COLO829 (cell line): ENCODE measurements at regions not wholly inside any gene's neighbourhood (a gene's known extent, or its start where the extent isn't known, plus 50 kb on each side); places are given as distances from the start of the nearest gene placed in this dataset.
"Not testable (repeated sequence)": the region's sequence is repeated elsewhere in the genome, so short reads cannot be mapped to it uniquely, and the experiment has no call there.

ENCODE experiments used
- DNase-seq: peaks from one replicate; pipeline ENCODE4 v3.0.0; 2012; ENCODE audit warnings: low spot score

DNA sequence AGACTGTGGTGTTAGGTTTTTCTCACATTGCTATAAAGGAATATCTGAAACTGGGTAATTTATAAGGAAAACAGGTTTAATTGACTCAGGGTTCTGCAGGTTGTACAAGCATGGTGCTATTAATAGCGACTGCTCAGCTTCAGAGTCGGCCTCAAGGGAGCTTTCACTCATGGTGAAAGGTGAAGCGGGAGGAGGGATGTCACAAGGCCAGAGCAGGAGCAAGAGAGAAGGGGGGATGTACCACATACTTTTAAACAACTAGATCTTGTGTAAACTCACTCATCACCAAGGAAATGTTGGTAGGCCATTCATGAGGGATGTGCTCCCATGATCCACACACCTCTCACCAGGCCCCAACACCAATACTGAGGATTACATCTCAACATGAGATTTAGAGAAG is 313.2 kb downstream of the UBE2NL start:
- not testable (repeated sequence) for DNase-seq

DNA sequence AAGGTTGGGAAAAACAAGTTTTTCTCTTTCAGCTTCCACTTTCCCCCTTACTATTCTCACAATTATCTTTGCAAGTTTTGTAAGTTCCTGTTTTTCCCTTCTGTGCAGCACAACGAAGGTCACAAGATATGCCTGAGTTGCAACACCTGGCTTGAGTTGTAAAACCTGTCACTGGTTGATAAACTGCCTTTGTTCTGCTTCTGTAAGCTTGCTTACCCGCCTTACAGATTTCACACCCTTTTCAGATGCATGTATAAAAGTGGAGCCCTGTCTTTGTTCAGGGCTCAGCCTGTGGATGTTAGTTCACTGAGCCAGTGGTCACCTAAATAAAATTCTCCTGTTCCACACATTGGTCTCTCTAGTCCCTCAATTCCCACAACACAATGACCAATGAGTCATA is 318.9 kb downstream of the UBE2NL start:
- not testable (repeated sequence) for DNase-seq

- DNase-seq = not testable (repeated sequence)
Measured at GRCh38 chrX:144208360-144209024, 324.6 kb downstream of the UBE2NL start.

GRCh38 chrX:144214651-144215050 is 330.8 kb downstream of the UBE2NL start:
- no peak for DNase-seq

GRCh38 chrX:144219035-144219434 is 335.2 kb downstream of the UBE2NL start:
- peak; percentile 5 for DNase-seq

- DNase-seq = not testable (repeated sequence)
Measured at GRCh38 chrX:144231116-144231785, 347.4 kb downstream of the UBE2NL start.

DNA sequence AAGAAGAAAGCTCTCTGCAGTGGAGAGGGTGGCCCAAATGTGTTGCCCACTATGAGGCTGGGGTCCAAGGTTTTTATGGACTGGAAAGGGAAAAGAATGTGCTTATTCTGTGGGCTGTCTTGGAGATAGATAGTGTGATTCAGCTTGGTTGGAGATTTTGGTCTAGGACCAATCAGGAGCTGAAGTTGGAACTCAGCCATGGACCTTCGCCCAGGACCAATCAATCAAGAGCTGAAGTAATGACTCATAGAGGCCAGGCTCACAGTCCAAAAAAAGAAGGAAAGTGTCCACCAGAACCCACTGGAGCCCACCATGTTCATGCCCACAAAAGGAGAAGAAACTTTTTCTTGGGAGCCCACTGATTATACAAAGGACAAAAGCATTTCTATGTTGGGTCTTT is 369.5 kb downstream of the UBE2NL start:
- no peak for DNase-seq

GRCh38 chrX:144259054-144259453 is 375.2 kb downstream of the UBE2NL start:
- no peak for DNase-seq

DNA sequence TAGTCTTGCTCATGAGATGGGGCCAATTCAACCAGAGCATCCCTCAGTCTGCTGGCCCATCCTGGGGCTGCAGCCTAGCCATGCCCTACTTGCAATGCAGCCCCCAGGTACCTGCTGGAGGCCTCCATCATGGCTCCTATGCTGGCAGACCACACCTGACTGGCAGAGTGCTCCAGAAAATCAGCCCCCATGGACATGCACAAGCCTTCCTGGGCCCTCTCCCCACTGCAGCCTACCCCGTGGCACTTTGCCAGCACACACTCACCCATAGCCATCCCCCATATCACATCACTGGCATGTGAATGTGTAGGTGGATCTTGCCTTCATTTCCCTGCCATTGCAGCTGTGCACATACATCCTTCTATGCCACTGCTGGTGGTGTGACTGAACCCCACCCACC is 381.8 kb downstream of the UBE2NL start:
- DNase-seq = no peak

DNA sequence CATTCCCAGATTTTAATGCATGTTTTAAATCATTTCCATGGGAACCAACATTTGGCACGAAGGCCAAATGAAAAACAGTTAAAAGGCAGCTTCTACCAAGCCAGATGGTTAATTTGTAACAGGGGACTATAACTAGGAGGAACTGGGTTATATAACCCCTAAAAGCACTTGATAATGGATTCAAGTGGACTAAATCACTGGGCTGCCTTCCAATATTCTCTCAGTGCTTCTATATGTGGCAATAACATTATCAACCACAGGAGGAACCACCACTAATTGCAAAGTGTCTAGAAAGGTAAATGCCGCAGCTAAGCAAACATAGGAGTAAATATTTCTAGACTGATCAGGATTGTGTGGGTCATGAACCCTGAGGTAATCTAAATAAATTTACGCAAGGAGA is 391.5 kb downstream of the UBE2NL start:
- DNase-seq = no peak

DNA sequence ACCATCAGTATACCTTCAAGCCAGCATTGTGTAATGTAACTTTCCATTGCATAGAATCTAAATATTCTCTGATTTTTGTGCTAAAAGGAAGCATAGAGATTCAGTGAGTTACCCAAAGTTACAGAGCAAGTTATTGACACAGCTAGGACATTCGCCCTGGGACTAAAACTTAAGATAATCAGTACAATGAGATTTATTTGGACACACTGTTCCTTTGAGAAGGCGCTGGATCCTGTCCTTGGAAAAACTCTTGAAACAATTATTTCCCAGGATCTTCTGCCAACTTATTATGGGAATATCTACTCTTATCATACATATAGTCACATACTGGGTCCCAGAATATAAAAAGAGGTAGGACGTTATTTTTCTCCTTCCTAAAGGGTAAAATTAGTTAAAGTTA is 392.0 kb downstream of the UBE2NL start:
- no peak for DNase-seq

DNA sequence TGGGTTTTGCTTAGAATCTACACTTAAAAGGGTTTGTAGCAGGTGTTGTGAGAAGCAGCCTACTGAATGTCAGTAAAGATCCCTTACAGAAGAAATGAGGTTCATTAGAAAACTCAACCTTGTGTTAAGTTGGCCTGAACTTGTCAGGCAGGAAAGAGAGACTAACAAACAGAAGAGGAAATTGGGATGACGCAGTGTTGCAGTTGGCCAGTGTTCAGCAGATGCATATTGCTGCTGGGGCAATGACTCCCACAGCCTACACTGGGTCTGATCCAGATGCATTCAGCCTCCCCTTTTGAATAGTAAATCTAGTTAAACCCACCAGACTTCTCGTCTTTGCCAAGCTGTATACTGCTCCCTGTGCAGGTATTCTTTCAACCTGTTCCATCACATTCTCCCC is 409.4 kb downstream of the UBE2NL start:
- DNase-seq = no peak

GRCh38 chrX:144295921-144296320 is 412.1 kb downstream of the UBE2NL start:
- DNase-seq = no peak

DNA sequence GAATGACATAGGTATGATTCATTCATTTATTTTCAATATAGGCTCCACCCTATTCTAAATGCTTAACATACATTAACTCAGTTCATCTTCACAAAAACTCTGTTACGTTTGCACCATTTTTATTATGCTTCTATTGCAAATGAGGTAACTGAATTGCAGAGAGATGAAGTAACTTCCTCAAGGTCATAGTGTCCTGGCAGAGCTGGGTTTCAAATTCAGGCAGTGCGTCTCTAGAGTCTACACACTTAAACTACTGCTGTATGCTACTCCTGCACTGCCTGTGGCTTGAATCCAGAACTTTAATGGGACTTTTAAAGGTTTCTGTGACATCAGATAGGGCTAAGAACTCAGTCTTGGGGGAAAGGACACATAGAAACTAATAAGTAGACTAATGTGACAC is 413.4 kb downstream of the UBE2NL start:
- DNase-seq = no peak

DNA sequence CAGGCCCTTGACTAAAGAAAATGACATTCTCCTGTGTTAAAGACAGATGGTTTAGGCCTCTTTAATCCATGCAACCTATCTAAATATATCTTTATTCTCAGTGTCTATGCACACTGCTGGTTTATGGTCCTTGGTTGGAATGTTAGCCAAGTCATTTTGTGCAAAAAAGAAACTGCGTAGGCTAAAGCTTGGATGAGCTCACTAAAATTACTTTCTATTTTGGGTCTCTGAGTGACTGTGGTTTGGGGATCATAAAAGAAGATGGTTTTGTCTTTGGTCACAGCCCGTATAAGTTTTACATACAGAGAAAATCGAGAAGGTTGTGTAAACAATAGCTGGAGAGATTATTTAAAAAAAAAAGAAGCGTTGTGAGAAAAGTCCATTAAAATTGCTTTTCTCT is 443.6 kb downstream of the UBE2NL start:
- DNase-seq = no peak

GRCh38 chrX:144333429-144333828 is 449.6 kb downstream of the UBE2NL start:
- no peak for DNase-seq

DNA sequence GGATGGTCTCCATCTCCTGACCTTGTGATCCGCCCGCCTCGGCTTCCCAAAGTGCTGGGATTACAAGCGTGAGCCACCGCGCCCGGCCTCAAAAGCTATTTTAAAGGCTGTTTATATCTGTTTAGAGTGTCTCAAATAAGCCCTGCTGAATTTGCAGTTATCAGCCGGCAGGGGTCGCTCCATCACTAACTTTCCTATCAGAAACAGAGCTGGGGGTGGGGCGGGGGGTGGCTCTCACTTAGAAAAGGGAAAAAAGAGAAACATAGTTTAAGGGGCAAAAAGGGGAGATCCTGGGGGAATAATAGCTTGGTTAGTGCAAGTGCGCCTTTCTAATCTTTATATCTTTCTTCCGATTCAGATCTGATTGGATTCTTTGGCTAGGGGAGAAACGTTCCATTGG is 450.7 kb downstream of the UBE2NL start:
- no peak for DNase-seq

DNA sequence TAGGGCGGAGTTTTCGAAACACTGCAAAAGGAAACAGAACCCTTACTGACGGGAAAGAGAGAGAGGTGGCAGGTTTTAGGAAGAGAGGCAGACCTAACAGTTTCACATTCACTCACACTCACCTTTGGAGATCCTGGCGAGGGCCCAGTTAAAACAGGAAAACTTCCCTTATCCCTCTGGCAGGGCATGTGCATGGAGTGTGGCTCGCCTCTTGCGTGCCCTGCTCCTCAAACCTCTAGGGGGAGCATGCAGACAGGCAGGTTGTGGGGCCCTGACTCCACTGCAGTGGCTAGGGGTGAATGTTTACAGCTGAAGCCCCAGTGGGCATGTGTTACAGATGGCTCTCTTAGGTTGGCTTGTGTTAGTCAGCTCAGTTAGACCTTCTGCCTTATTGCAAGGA is 451.5 kb downstream of the UBE2NL start:
- DNase-seq = no peak

GRCh38 chrX:144379156-144379555 is 495.3 kb downstream of the UBE2NL start:
- DNase-seq = no peak

DNA sequence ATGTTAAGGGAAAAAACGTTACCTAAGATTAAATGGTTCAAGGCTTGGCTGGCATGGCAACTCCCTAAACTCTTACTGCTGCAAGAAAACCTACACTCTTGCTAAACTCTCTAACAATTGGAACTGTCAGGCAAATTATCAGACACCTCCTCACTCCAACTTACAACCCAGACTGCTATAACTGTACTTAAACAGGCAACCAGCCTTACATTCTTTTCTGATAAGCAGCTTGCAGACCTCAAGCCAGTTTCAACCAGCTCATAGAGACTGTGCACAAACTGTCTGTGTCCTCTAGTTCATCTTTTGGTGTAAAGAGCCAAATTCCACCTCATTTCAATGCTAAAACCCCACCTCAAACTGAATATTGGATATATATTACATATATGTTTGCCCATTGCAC is 504.9 kb downstream of the UBE2NL start:
- DNase-seq = no peak
